ENCODE measurements at regions not wholly inside any gene's neighbourhood (a gene's known extent, or its start where the extent isn't known, plus 50 kb on each side); places are given as distances from the start of the nearest gene placed in this dataset.

GRCh38 chr1:147463022-147463421 is 78.3 kb upstream of the BCL9 start:
- H3K4me3 ChIP-seq (ENCODE audit: control insufficient read depth, low read depth, low read length), result no peak overlapping the region
- DNase-seq (ENCODE audit: low read depth), result no peak
- TF ChIP-seq, protein P1, sequence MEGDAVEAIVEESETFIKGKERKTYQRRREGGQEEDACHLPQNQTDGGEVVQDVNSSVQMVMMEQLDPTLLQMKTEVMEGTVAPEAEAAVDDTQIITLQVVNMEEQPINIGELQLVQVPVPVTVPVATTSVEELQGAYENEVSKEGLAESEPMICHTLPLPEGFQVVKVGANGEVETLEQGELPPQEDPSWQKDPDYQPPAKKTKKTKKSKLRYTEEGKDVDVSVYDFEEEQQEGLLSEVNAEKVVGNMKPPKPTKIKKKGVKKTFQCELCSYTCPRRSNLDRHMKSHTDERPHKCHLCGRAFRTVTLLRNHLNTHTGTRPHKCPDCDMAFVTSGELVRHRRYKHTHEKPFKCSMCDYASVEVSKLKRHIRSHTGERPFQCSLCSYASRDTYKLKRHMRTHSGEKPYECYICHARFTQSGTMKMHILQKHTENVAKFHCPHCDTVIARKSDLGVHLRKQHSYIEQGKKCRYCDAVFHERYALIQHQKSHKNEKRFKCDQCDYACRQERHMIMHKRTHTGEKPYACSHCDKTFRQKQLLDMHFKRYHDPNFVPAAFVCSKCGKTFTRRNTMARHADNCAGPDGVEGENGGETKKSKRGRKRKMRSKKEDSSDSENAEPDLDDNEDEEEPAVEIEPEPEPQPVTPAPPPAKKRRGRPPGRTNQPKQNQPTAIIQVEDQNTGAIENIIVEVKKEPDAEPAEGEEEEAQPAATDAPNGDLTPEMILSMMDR (IDR thresholded peaks at IDR 0.05; ENCODE audit: control insufficient read depth, insufficient read depth, low read depth, low read length, missing control alignments), result no peak

DNA sequence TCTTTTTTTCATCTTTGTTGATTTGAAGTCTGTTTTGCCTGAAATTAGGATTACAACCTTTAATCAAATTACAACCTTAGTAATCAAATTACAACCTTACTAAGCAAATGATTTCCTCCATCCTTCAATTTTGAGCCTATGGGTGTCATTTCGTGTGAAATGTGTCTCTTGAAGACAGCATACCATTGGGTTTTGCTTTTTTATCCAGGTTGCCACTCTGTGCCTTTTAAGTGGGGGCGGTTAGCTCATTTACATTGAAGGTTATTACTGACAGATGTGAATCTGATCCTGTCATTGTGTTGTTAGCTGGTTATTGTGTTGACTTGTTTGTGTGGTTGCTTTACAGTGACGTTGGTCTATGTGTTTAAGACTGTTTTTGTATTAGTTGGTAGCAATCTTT is 74.8 kb upstream of the BCL9 start:
- no peak overlapping the region for H3K4me3 ChIP-seq (ENCODE audit: control insufficient read depth, low read depth, low read length)
- no peak for DNase-seq (ENCODE audit: low read depth)
- TF ChIP-seq, protein P1 (IDR thresholded peaks at IDR 0.05; ENCODE audit: control insufficient read depth, insufficient read depth, low read depth, low read length, missing control alignments), result no peak

DNA sequence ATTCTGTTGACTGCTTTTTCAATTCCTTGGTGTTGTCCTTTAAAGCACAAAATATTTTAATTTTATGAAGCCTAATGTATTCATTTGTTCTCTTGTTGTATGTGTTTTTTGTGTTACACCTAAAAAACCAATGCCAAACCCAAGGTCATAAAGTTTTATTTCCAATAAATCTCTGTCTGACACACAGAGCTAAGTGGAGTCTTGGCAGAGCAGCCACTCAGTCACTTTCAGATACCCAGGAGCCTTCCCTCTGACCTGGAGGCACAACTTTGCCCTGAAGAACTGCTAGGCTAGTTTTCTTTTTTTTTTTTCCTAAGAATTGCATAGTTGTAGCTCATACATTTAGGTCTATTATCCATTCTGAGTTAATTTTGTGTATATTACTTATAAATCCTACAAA is 71.2 kb upstream of the BCL9 start:
- TF ChIP-seq, protein P1 (IDR thresholded peaks at IDR 0.05; ENCODE audit: control insufficient read depth, insufficient read depth, low read depth, low read length, missing control alignments), result no peak
- H3K4me3 ChIP-seq (ENCODE audit: control insufficient read depth, low read depth, low read length), result no peak overlapping the region
- no peak for DNase-seq (ENCODE audit: low read depth)

- DNase-seq (ENCODE audit: low read depth), result no peak
- TF ChIP-seq, protein P1 (IDR thresholded peaks at IDR 0.05; ENCODE audit: control insufficient read depth, insufficient read depth, low read depth, low read length, missing control alignments), result no peak
- no peak overlapping the region for H3K4me3 ChIP-seq (ENCODE audit: control insufficient read depth, low read depth, low read length)
Observed at GRCh38 chr1:147472489-147472888, 68.8 kb upstream of the BCL9 start.

GRCh38 chr1:147472966-147473732 is 68.2 kb upstream of the BCL9 start:
- no peak for DNase-seq (ENCODE audit: low read depth)
- no peak overlapping the region for H3K4me3 ChIP-seq (ENCODE audit: control insufficient read depth, low read depth, low read length)
- TF ChIP-seq, protein P1 (IDR thresholded peaks at IDR 0.05; ENCODE audit: control insufficient read depth, insufficient read depth, low read depth, low read length, missing control alignments), result no peak

- TF ChIP-seq, protein P1 (IDR thresholded peaks at IDR 0.05; ENCODE audit: control insufficient read depth, insufficient read depth, low read depth, low read length, missing control alignments), result no peak
Observed at GRCh38 chr1:147473733-147474049, 67.6 kb upstream of the BCL9 start.

More at GRCh38 chr1:147473733-147474049, 67.6 kb upstream of the BCL9 start:
- H3K4me3 ChIP-seq (ENCODE audit: control insufficient read depth, low read depth, low read length), result no peak overlapping the region
- no peak for DNase-seq (ENCODE audit: low read depth)

All from AG09309 (cell line).